ENCODE measurements at regions not wholly inside any gene's neighbourhood (a gene's known extent, or its start where the extent isn't known, plus 50 kb on each side); places are given as distances from the start of the nearest gene placed in this dataset.

- TF ChIP-seq CTCF (IDR thresholded peaks at IDR 0.05; ENCODE audit: borderline replicate concordance), result no peak
- DNase-seq, result no peak
- Histone ChIP-seq H3K9me3 (replicated peaks) (no peaks in the 10 kb centered on the region), H3K27me3 (ENCODE audit: low read depth) (no peaks in the 10 kb centered on the region), H3K4me1 (no peaks in the 10 kb centered on the region), H3K27ac (replicated peaks) (no peak overlapping the region), H3K36me3 (no peaks in the 10 kb centered on the region), H3K4me3 (no peak overlapping the region)
- intact Hi-C loops (cut with micrococcal nuclease), result no loop called here
Observed at GRCh38 chr6:113203715-113204110, 653.4 kb upstream of the MARCKS start.

- intact Hi-C loops (cut with micrococcal nuclease), result no loop called here
- H3K36me3 ChIP-seq, result no peaks in the 10 kb centered on the region
- H3K27me3 ChIP-seq (ENCODE audit: low read depth), result no peaks in the 10 kb centered on the region
- DNase-seq, result no peak
- H3K9me3 ChIP-seq (replicated peaks), result no peaks in the 10 kb centered on the region
- no peak for TF ChIP-seq CTCF (IDR thresholded peaks at IDR 0.05; ENCODE audit: borderline replicate concordance)
- no peak overlapping the region for H3K4me3 ChIP-seq
- H3K27ac ChIP-seq (replicated peaks), result no peak overlapping the region
- no peaks in the 10 kb centered on the region for H3K4me1 ChIP-seq
Observed at GRCh38 chr6:113205553-113205952, 651.6 kb upstream of the MARCKS start.

GRCh38 chr6:113208726-113209125 is 648.4 kb upstream of the MARCKS start:
- Histone ChIP-seq H3K4me3 (no peak overlapping the region), H3K4me1 (no peaks in the 10 kb centered on the region), H3K9me3 (replicated peaks) (peaks cover 5% of the 10 kb centered on the region), H3K27me3 (ENCODE audit: low read depth) (no peaks in the 10 kb centered on the region), H3K36me3 (no peaks in the 10 kb centered on the region), H3K27ac (replicated peaks) (no peak overlapping the region)
- intact Hi-C loops (cut with micrococcal nuclease), result no loop called here
- TF ChIP-seq CTCF (IDR thresholded peaks at IDR 0.05; ENCODE audit: borderline replicate concordance), result no peak
- no peak for DNase-seq

GRCh38 chr6:113209315-113209714 is 647.8 kb upstream of the MARCKS start:
- intact Hi-C loops (cut with micrococcal nuclease), result no loop called here
- H3K4me1 ChIP-seq, result no peaks in the 10 kb centered on the region
- H3K4me3 ChIP-seq, result no peak overlapping the region
- TF ChIP-seq CTCF (IDR thresholded peaks at IDR 0.05; ENCODE audit: borderline replicate concordance), result no peak
- H3K36me3 ChIP-seq, result no peaks in the 10 kb centered on the region
- peaks cover 5% of the 10 kb centered on the region for H3K9me3 ChIP-seq (replicated peaks)
- H3K27ac ChIP-seq (replicated peaks), result no peak overlapping the region
- no peaks in the 10 kb centered on the region for H3K27me3 ChIP-seq (ENCODE audit: low read depth)
- DNase-seq, result no peak

- DNase-seq, result no peak
- no peak overlapping the region for H3K27ac ChIP-seq (replicated peaks)
- H3K4me1 ChIP-seq, result no peaks in the 10 kb centered on the region
- H3K36me3 ChIP-seq, result no peaks in the 10 kb centered on the region
- intact Hi-C loops (cut with micrococcal nuclease), result no loop called here
- peaks cover 5% of the 10 kb centered on the region for H3K9me3 ChIP-seq (replicated peaks)
- H3K4me3 ChIP-seq, result no peak overlapping the region
- no peak for TF ChIP-seq CTCF (IDR thresholded peaks at IDR 0.05; ENCODE audit: borderline replicate concordance)
- H3K27me3 ChIP-seq (ENCODE audit: low read depth), result no peaks in the 10 kb centered on the region
Observed at GRCh38 chr6:113211170-113211569, 646.0 kb upstream of the MARCKS start.

GRCh38 chr6:113219783-113220182 is 637.4 kb upstream of the MARCKS start:
- peaks cover 4% of the 10 kb centered on the region for H3K9me3 ChIP-seq (replicated peaks)
- no peaks in the 10 kb centered on the region for H3K27me3 ChIP-seq (ENCODE audit: low read depth)
- H3K27ac ChIP-seq (replicated peaks), result no peak overlapping the region
- DNase-seq, result no peak
- H3K36me3 ChIP-seq, result no peaks in the 10 kb centered on the region
- no peak overlapping the region for H3K4me3 ChIP-seq
- intact Hi-C loops (cut with micrococcal nuclease), result no loop called here
- H3K4me1 ChIP-seq, result no peaks in the 10 kb centered on the region
- TF ChIP-seq CTCF (IDR thresholded peaks at IDR 0.05; ENCODE audit: borderline replicate concordance), result no peak

All from left ventricle myocardium inferior (tissue), 1 donor.